IMR-90 (cell line): ENCODE measurements at regions not wholly inside any gene's neighbourhood (a gene's known extent, or its start where the extent isn't known, plus 50 kb on each side); places are given as distances from the start of the nearest gene placed in this dataset.

Experiments
- ATAC-seq: fragments of 200-7000 bp; cut with Tn5 transposase; 2 replicates; pipeline ENCODE4 v1.9.1; 2020; ENCODE audit warnings: low read depth, mild to moderate bottlenecking, moderate library complexity
- BruUV-seq: library from RNA; stranded (reverse); fragments of 400-500 nt; replicated peaks from 2 replicates; lab custom pipeline; 2021; lab: Mats Ljungman, UMichigan
- CTCF ChIA-PET: fragments of 300-600 bp; formaldehyde crosslinking; extraction: SDS; loops from one replicate; lab custom pipeline; 2021; ENCODE audit warnings: antibody characterized with exemption; lab: Yijun Ruan, JAX
- POLR2A ChIA-PET: fragments of 300-600 bp; sonication (Branson Sonifier 250); formaldehyde crosslinking; loops from one replicate; lab custom pipeline; 2022; ENCODE audit warnings: antibody characterized with exemption; ENCODE audit not compliant: unreplicated experiment; lab: Charles Lee
- DNase-seq: peaks from one replicate; pipeline ENCODE4 v3.0.0; 2013
- H2AFZ ChIP-seq: replicated peaks from 2 replicates; pipeline ENCODE3; 2013; ENCODE audit warnings: low read length, mild to moderate bottlenecking; ENCODE audit not compliant: poor library complexity
- H2AK5ac ChIP-seq: 2 replicates; pipeline ENCODE4 v1.6.1; 2013; ENCODE audit warnings: low read depth, low read length, inconsistent platforms
- H2AK9ac ChIP-seq: replicated peaks from 2 replicates; pipeline ENCODE3; 2013; ENCODE audit warnings: mild to moderate bottlenecking, low read depth, low read length, moderate library complexity; ENCODE audit not compliant: poor library complexity
- H2BK120ac ChIP-seq: 2 replicates; pipeline ENCODE4 v1.6.1; 2013; ENCODE audit warnings: low read depth, low read length, inconsistent platforms
- H2BK15ac ChIP-seq: 3 replicates; pipeline ENCODE4 v1.6.1; 2013; ENCODE audit warnings: low read depth, low read length, inconsistent platforms
- H2BK20ac ChIP-seq: 2 replicates; pipeline ENCODE4 v1.6.1; 2013; ENCODE audit warnings: low read depth, mild to moderate bottlenecking, inconsistent platforms, low read length, moderate library complexity
- H2BK5ac ChIP-seq: 2 replicates; pipeline ENCODE4 v1.6.1; 2013; ENCODE audit warnings: mild to moderate bottlenecking, low read depth, low read length, inconsistent platforms; ENCODE audit not compliant: poor library complexity, severe bottlenecking
- H3K14ac ChIP-seq: replicated peaks from 2 replicates; pipeline ENCODE4 v1.6.1; 2013; ENCODE audit warnings: low read depth, low read length, inconsistent platforms
- H3K18ac ChIP-seq: 2 replicates; pipeline ENCODE4 v1.6.1; 2013; ENCODE audit warnings: low read depth, low read length, control low read depth
- H3K23ac ChIP-seq: 2 replicates; pipeline ENCODE4 v1.6.1; 2013; ENCODE audit warnings: low read depth, low read length, inconsistent platforms
- H3K27ac ChIP-seq: 2 replicates; pipeline ENCODE4 v1.5.1; 2013; ENCODE audit warnings: mild to moderate bottlenecking, control low read depth, low read length; ENCODE audit not compliant: insufficient read depth
- H3K27me3 ChIP-seq: 2 replicates; pipeline ENCODE4 v1.6.1; 2013; ENCODE audit warnings: low read length; ENCODE audit not compliant: control insufficient read depth, insufficient read depth
- H3K36me3 ChIP-seq: 2 replicates; pipeline ENCODE4 v1.6.1; 2013; ENCODE audit warnings: low read length, mixed read lengths; ENCODE audit not compliant: control insufficient read depth, insufficient read depth
- H3K4ac ChIP-seq: 2 replicates; pipeline ENCODE4 v1.6.1; 2013; ENCODE audit warnings: low read depth, low read length, inconsistent platforms
- H3K4me1 ChIP-seq: 2 replicates; pipeline ENCODE4 v1.6.1; 2013; ENCODE audit warnings: low read length, mixed read lengths; ENCODE audit not compliant: control insufficient read depth, insufficient read depth
- H3K4me2 ChIP-seq: 2 replicates; pipeline ENCODE4 v1.6.1; 2013; ENCODE audit warnings: low read depth, mild to moderate bottlenecking, control low read depth, low read length, moderate library complexity
- H3K4me3 ChIP-seq: 2 replicates; pipeline ENCODE4 v1.5.1; 2013; ENCODE audit warnings: low read depth, mild to moderate bottlenecking, control low read depth, low read length, moderate library complexity; ENCODE audit not compliant: insufficient read depth
- H3K56ac ChIP-seq: 2 replicates; pipeline ENCODE4 v1.6.1; 2013; ENCODE audit warnings: low read length, inconsistent platforms; ENCODE audit not compliant: insufficient read depth; ENCODE audit errors: extremely low read depth
- H3K79me1 ChIP-seq, 2 experiments: 2 replicates each; pipeline ENCODE4 v1.6.1; 2013; ENCODE audit warnings: low read length in 2 of 2, inconsistent platforms in 1 of 2, low read depth in 1 of 2
- H3K9ac ChIP-seq: 2 replicates; pipeline ENCODE4 v1.6.1; 2013; ENCODE audit warnings: low read depth, low read length, control low read depth
- H3K9me1 ChIP-seq: 2 replicates; pipeline ENCODE4 v1.6.1; 2013; ENCODE audit warnings: low read length, inconsistent platforms; ENCODE audit not compliant: insufficient read depth
- H3K9me3 ChIP-seq: 2 replicates; pipeline ENCODE4 v1.6.1; 2013; ENCODE audit warnings: low read length; ENCODE audit not compliant: control insufficient read depth, insufficient read depth
- H4K20me1 ChIP-seq: 2 replicates; pipeline ENCODE4 v1.6.1; 2013; ENCODE audit warnings: low read length, inconsistent platforms; ENCODE audit not compliant: insufficient read depth
- H4K5ac ChIP-seq: 2 replicates; pipeline ENCODE4 v1.6.1; 2013; ENCODE audit warnings: mild to moderate bottlenecking, low read depth, low read length, control low read depth
- H4K8ac ChIP-seq, 2 experiments: 2 replicates each; pipeline ENCODE4 v1.6.1; 2013; ENCODE audit warnings: low read depth in 2 of 2, low read length in 2 of 2, control low read depth in 1 of 2, inconsistent platforms in 1 of 2
- H4K91ac ChIP-seq: 2 replicates; pipeline ENCODE4 v1.6.1; 2013; ENCODE audit warnings: low read depth, low read length, inconsistent platforms; ENCODE audit not compliant: insufficient read depth
- CEBPB ChIP-seq: IDR thresholded peaks from 2 replicates; pipeline ENCODE4 v1.6.1; 2012; ENCODE audit warnings: low read depth, low read length, improper control_type of control experiment
- CHD1 ChIP-seq: IDR thresholded peaks from 2 replicates; pipeline ENCODE4 v1.6.1; 2012; ENCODE audit warnings: low read depth, low read length, improper control_type of control experiment
- FOS ChIP-seq: fragments of 150-350 bp; IDR thresholded peaks from 2 replicates; pipeline ENCODE4 v1.6.1; 2016; ENCODE audit warnings: low read depth, low read length
- POLR2A ChIP-seq: IDR thresholded peaks from 2 replicates; pipeline ENCODE4 v1.6.1; 2012; ENCODE audit warnings: mild to moderate bottlenecking, low read depth, low read length
- WGBS, 2 experiments: methylation state at CpG; one replicate each; pipeline versions ENCODE4 v1.1.5 to v1.1.7; 2013; ENCODE audit warnings: missing lambda C conversion rate in 2 of 2; ENCODE audit not compliant: insufficient read length in 1 of 2; ENCODE audit errors: extremely low coverage in 2 of 2; 5-methylcytosine and 5-hydroxymethylcytosine counted together
- dilution Hi-C: fragments of 300-500 bp; cut with HindIII; formaldehyde crosslinking; loops from one replicate; pipeline ENCODE4 v1.14.3; 2018; ENCODE audit warnings: low sequenced_read_pairs; ENCODE audit not compliant: unreplicated experiment
- in situ Hi-C: fragments of 300-500 bp; cut with MboI; formaldehyde crosslinking; loops from 3 replicates; pipeline ENCODE4 v1.14.3; 2019; ENCODE audit warnings: low sequenced_read_pairs, inconsistent platforms, mixed read lengths
- intact Hi-C: fragments of 100-400 bp; cut with micrococcal nuclease; formaldehyde crosslinking; loops from 2 replicates; pipeline ENCODE4 v1.10.0; 2022

DNA sequence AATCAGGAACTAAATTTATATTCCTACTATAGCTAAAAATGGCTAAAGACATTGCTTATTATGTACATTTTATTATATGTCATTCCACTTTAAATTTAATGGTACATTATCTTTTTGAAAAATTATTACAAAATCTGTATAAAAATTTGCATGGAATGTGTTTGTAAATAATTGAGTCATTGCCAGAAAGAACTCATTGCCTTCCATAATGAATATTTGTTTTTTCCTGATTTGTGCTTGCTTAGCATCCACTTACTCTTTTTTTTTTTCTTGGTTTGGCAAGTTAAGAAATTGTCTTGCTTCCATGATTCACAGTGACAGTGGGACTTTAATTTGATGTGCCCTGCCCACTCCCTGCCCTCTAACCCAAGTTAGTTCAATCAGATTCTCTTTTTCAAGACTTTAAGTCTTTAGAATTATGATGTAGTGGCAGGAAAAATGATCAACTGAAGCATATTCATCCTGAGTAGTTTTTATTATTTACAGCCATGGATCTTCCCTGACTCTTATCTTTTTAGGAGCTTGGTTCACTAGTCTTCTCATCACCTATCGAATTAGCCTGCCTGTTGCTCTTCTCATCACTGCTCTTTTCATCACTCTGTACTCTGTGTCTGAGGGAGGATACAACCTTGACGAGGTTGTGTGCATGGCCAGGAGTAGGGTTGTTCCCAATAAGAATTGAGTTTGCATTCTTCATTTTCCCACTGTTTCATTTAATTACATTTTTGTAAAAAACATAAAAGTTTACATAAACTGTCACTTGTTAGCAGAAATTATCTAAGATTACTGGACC lies 442.0 kb downstream of the BTG1 start:
- no CpG with 5 or more reads among the region's 2 CpGs for WGBS, 2 experiments
- Histone ChIP-seq H3K18ac (no peak overlapping the region), H2AK9ac (no peak overlapping the region), H3K9ac (no peak overlapping the region), H4K8ac (no peak overlapping the region), H2BK5ac (no peak overlapping the region), H2BK20ac (no peak overlapping the region), H3K14ac (no peak overlapping the region), H4K5ac (no peak overlapping the region), H3K27ac (no peak overlapping the region), H3K4me2 (no peak overlapping the region), H3K23ac (no peak overlapping the region), H3K4me3 (no peak overlapping the region), H3K9me1 (no peaks in the 10 kb centered on the region), H3K56ac (no peak overlapping the region), H3K4ac (no peak overlapping the region), H2BK120ac (no peak overlapping the region), H3K4me1 (no peaks in the 10 kb centered on the region), H3K27me3 (no peaks in the 10 kb centered on the region), H2AK5ac (no peak overlapping the region), H2BK15ac (no peak overlapping the region), H4K20me1 (no peaks in the 10 kb centered on the region), H3K9me3 (no peaks in the 10 kb centered on the region), H4K91ac (no peak overlapping the region), H2AFZ (no peak overlapping the region), H3K79me1 (no peaks in the 10 kb centered on the region), H3K36me3 (no peaks in the 10 kb centered on the region)
- ChIA-PET CTCF (no interaction called here), POLR2A (no interaction called here)
- no peak for ATAC-seq
- in situ Hi-C loops (no loop called here), intact Hi-C loops (no loop called here), dilution Hi-C loops (no loop called here)
- no TSS peak for BruUV-seq
- DNase-seq = no peak
- no peak for TF ChIP-seq FOS
- TF ChIP-seq CHD1 = no peak
- no peak for TF ChIP-seq POLR2A
- no peak for TF ChIP-seq CEBPB
